IPS-11a (cell line): ENCODE measurements at regions not wholly inside any gene's neighbourhood (a gene's known extent, or its start where the extent isn't known, plus 50 kb on each side); places are given as distances from the start of the nearest gene placed in this dataset.
"Not testable (repeated sequence)": the region's sequence is repeated elsewhere in the genome, so short reads cannot be mapped to it uniquely, and the experiment has no call there.

Source experiments
- H3K4me3 ChIP-seq: one replicate; pipeline ENCODE4 v1.5.1; 2013; ENCODE audit warnings: low read depth, low read length, control low read depth

- H3K4me3 ChIP-seq, result not testable (repeated sequence)
These were observed 175.2 kb upstream of the PLGLB1 start for GRCh38 chr2:87196720-87197388.

- not testable (repeated sequence) for H3K4me3 ChIP-seq
These were observed 176.8 kb upstream of the PLGLB1 start for GRCh38 chr2:87198422-87198821.

- not testable (repeated sequence) for H3K4me3 ChIP-seq
These were observed 177.6 kb upstream of the PLGLB1 start for GRCh38 chr2:87199228-87199627.

GRCh38 chr2:87204569-87205147 lies 183.0 kb upstream of the PLGLB1 start:
- not testable (repeated sequence) for H3K4me3 ChIP-seq

DNA sequence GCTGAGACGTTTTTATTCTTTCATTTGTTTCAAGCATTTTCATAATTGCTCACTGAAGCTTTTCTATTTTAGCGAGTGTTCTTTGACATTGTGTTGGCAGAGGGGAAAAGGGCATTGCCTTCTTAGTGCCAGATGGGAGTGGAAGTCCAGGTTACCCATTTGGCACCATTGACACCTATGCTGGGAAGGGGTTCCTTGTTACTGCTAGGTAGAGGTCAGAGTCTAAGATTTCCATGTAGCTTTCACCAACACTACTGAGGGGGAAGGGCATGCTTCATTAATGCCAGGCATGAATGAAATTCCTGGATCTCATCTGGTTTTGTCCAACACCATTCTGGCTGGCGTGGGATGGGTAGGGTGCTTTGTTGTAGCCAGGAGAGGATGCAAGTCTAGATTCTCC lies 191.3 kb upstream of the PLGLB1 start:
- not testable (repeated sequence) for H3K4me3 ChIP-seq

DNA sequence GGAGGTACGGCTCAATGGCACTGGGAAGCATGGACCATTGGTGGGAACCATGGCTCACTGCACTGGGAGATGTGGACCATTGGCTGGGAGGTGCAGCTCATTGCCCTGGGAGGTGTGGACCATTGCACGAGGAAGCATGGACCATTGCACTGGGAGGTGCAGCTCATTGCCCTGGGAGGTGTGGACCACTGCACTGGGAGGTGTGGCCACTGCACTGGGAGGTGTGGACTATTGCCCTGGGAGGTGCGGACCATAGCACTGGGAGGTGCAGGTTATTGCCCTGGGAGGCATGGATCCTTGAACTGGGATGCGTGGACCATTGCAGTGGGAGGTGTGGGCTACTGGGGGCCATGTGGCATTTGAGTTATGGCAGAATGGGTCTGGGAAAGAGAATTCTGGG lies 195.4 kb upstream of the PLGLB1 start:
- H3K4me3 ChIP-seq, result not testable (repeated sequence)

- not testable (repeated sequence) for H3K4me3 ChIP-seq
These were observed 196.2 kb upstream of the PLGLB1 start for GRCh38 chr2:87217741-87218410.

- not testable (repeated sequence) for H3K4me3 ChIP-seq
These were observed 199.0 kb upstream of the PLGLB1 start for GRCh38 chr2:87220651-87221050.

DNA sequence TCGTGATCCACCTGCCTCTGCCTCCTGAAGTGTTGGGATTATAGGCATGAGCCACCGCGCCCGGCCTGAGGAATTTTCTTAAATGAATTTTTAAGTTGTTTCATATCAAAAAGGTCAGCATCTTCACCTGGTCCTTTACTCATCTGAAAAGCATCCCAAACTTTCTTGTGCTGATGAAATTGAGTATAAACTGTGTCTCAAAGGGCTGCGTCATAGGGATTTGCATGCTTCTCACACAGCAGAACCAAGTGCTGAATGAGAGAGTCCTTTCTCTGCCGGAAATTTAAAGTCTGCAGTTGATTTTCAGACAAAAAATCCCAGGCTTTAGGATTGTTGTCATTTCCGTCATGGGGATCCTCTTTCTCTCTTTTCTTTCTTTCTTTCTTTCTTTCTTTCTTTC lies 200.5 kb upstream of the PLGLB1 start:
- H3K4me3 ChIP-seq, result not testable (repeated sequence)

DNA sequence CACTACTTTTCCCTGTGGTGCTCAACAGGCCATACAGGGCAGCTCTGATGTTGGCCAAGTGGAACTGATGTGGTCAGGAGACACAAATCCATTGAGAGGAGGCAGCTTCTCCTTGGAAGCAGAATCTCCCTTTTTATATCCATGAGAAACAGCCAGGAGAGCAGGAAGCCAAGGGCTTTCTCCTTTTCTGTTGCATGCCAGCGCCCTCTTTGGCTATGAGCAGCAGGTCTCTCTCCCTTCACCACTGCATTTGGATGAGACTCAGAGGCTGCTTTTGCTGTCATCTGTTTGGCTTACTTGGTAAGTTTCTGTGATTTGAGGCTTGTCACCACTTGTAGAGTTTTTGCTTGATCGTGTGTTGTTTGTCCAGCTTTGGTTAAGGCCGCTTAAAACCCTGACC lies 202.2 kb upstream of the PLGLB1 start:
- H3K4me3 ChIP-seq, result not testable (repeated sequence)

- not testable (repeated sequence) for H3K4me3 ChIP-seq
These were observed 207.5 kb upstream of the PLGLB1 start for GRCh38 chr2:87229091-87229689.

DNA sequence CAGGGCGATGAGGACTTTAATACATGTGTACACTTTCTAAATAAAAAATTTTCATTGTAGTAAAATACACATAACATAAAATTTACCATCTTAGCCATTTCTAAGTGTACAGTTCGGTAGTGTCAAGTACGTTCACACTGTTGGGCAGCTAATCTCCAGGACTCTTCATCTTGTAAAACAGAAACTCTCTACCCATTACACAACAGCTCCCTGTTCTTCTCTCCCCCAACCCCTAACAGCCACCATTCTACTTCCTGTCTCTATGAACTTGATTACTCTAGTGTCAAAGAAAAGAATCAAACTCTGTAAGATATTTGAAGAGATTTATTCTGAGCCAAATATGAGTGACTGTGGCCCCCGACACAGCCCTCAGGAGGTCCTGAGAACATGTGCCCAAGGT lies 208.3 kb upstream of the PLGLB1 start:
- H3K4me3 ChIP-seq, result not testable (repeated sequence)

DNA sequence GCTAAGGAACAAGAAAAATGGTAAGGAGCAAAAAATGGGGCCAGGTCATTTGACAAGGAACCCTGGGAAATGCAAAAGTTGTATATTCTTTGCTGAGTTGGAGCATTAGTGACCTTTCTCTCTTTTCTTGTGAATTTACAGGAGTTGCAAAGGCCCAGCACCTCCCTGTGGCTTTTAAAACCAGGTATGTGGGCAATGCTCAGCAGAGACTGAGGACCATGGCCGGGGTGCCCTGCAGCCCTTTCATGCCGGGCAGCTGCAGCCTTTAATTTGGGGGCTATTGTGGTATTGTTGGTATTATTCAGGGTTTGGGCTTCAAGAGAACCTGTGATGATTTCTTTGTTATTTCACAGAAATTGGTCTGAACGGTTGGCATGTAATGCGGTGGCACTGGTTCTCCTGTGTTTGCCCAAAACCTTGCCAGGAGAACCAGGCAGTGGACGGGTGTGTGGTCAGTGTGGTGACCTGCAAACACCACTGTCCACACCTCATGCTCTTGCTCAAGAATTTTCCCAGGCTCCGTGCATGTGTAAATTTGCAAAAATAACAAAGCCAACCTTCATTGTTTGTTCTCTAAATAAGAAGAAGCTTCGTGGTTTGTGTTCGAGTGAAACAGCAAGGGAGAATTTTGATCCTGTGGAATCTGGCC lies 213.8 kb upstream of the PLGLB1 start:
- not testable (repeated sequence) for H3K4me3 ChIP-seq

DNA sequence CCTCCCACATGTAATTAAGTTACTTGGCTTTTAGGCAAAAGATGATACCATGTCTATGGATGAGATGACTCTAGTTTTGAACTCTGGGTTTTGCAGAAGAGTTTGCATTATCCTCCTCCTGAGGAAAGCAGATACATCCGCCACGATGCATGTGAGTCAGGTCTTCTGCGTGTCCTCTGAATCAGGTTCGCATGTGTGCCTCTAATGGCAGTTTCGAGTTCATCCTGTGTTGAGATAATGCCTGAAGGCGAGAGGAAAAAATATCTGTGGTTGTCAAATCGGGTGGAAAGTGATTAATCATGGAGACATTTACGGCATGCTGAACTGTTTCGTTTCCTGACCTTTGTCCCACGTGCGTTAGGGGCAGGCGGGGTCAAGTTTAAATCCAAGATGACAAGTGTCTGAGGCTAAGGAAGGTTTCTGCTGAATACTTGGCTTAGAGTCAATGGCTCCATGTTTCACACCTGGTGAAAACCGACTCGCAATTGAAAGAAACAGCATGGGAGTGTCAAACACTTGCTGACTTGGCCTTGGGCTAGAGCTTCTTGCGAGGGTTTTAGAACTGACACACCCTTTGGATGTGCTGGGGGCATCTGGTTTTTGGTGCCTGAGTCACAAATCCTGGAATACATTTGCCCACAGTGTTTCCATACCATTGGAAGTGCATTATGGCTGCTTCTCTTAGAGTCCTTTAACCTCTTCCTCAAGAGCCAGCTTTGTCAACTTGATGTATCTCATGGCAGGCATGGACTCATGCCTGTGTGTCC lies 216.1 kb upstream of the PLGLB1 start:
- not testable (repeated sequence) for H3K4me3 ChIP-seq

DNA sequence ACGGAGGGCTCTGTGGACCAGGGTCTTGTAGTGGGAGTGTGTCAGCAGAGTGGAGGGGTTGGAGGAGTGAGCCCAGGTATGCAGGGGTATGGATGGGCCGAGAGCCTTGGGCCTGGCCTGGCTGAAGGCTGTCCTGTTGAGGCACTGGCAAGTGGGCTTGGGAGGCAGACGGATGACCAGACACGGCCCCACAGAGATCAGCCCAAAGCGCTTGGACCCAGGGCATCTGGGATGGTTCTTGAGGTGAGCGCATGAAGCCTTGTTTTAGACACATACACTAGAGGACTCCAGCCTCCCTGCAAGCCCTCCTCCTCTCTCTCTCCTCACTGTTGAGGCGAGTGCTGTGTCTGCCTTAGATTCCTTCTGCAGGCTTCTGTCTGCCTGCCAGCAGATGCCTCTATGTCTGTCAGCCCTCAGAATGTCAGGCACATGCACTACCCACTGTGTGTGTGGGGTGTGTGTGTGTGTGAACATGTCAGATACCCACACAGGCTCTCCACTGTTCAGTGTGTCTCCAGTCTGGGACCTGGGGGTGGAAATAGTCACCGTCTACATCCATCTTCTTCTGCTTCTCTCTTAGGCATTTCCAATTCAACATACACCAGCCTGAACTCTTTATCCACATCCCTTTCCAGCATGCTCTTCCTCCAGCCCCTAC lies 218.0 kb upstream of the PLGLB1 start:
- H3K4me3 ChIP-seq, result not testable (repeated sequence)

GRCh38 chr2:87246066-87246717 lies 224.5 kb upstream of the PLGLB1 start:
- H3K4me3 ChIP-seq, result not testable (repeated sequence)

DNA sequence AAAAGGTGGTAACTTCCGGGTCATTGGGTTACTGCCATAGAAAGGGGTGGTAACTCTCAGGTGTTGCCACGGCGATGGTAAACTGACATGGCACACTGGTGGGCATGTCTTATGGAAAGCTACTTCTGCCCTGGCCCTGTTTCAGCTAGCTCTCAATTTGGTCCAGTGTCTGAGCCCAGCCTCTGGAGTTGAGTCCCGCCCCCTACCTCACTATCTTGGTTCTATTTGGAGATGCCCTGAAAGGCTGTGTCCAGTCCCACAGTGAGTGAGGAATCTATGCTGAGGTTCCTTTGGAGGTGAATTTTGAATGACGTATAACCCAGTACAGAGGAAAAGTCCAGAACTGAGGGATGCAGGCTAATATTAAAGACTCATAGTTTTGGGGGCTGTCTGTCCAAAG lies 230.4 kb upstream of the PLGLB1 start:
- not testable (repeated sequence) for H3K4me3 ChIP-seq

DNA sequence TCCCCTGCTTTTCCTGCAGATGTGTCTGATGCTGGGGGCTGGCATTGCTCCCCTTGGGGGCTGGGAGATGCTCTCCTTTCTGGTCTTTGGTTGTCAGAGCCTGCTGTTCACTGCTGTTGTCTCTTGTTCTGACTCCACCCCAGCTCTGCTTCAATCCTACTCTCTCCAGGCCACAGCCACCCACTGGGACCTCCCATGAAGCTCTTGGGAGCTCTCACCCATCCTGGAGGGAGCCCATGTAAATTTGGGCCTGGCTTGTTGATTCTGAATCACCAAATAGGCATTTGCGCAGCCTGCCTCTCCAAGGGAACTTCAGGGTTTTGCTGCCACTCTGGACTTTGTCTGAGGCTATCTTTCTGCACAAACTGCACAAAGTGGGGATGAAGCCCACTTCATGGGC lies 232.9 kb upstream of the PLGLB1 start:
- not testable (repeated sequence) for H3K4me3 ChIP-seq

- H3K4me3 ChIP-seq, result not testable (repeated sequence)
These were observed 233.8 kb upstream of the PLGLB1 start for GRCh38 chr2:87255410-87255809.

DNA sequence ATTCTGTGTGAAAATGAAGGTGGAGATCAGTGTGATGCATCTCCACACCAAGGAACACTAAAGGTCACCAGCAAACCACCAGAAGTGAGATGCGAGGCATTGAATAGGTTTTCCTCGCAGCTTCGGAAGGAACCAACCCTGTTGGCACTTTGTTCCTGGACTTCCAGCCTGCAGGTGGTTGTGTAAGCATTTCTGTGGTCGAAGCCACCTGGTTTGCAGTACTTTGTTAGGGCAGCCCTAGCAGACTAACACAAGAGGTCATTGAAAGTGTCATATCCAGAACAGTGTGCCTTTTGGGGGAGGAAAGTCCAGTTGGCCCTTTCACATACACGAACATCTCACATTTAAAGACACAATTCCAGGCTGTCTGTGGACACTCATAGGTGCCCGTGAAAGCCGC lies 237.2 kb upstream of the PLGLB1 start:
- H3K4me3 ChIP-seq, result not testable (repeated sequence)
